Progenitor cell of endocrine pancreas (in vitro differentiated cells): ENCODE measurements at regions not wholly inside any gene's neighbourhood (a gene's known extent, or its start where the extent isn't known, plus 50 kb on each side); places are given as distances from the start of the nearest gene placed in this dataset.
"Not testable (repeated sequence)": the region's sequence is repeated elsewhere in the genome, so short reads cannot be mapped to it uniquely, and the experiment has no call there.

Experiments
- DNase-seq: peaks from one replicate; pipeline ENCODE4 v3.0.0; 2021; ENCODE audit warnings: low spot score; ENCODE audit not compliant: unreplicated experiment
- H3K27ac Mint-ChIP-seq: 2 replicates; pipeline ENCODE4 v1.8.0; 2021; ENCODE audit warnings: mild to moderate bottlenecking, moderate library complexity, mixed read lengths
- H3K27me3 Mint-ChIP-seq: 2 replicates; pipeline ENCODE4 v1.8.0; 2021; ENCODE audit warnings: mixed read lengths
- H3K36me3 Mint-ChIP-seq: 2 replicates; pipeline ENCODE4 v1.8.0; 2022; ENCODE audit warnings: mixed read lengths; ENCODE audit not compliant: insufficient read depth
- H3K4me1 Mint-ChIP-seq: 2 replicates; pipeline ENCODE4 v1.8.0; 2021; ENCODE audit warnings: low read depth, mixed read lengths
- H3K4me3 Mint-ChIP-seq: 2 replicates; pipeline ENCODE4 v1.8.0; 2021; ENCODE audit warnings: low read depth, mild to moderate bottlenecking, moderate library complexity, mixed read lengths
- H3K9me3 Mint-ChIP-seq: 2 replicates; pipeline ENCODE4 v1.8.0; 2021; ENCODE audit warnings: low read depth, mixed read lengths
- CTCF ChIP-seq: fragments of 200-600 bp; sonication (generic); IDR thresholded peaks from one replicate; pipeline ENCODE4 v1.5.0; 2021; ENCODE audit warnings: antibody characterized with exemption, mild to moderate bottlenecking; ENCODE audit not compliant: unreplicated experiment

GRCh38 chr4:100633269-100633668 lies 115.4 kb upstream of the EMCN start:
- H3K9me3 Mint-ChIP-seq: peaks cover 3% of the 10 kb centered on the region
- no peaks in the 10 kb centered on the region for H3K27me3 Mint-ChIP-seq
- H3K27ac Mint-ChIP-seq: no peak overlapping the region
- no peaks in the 10 kb centered on the region for H3K36me3 Mint-ChIP-seq
- DNase-seq: no peak
- peaks cover 5% of the 10 kb centered on the region for H3K4me1 Mint-ChIP-seq
- no peak overlapping the region for H3K4me3 Mint-ChIP-seq
- no peak for TF ChIP-seq CTCF

GRCh38 chr4:100632163-100632562 lies 114.3 kb upstream of the EMCN start:
- Mint-ChIP-seq H3K27ac (no peak overlapping the region), H3K36me3 (no peaks in the 10 kb centered on the region), H3K4me3 (no peak overlapping the region), H3K27me3 (no peaks in the 10 kb centered on the region), H3K4me1 (peaks cover 5% of the 10 kb centered on the region), H3K9me3 (no peaks in the 10 kb centered on the region)
- no peak for TF ChIP-seq CTCF
- DNase-seq: no peak

DNA sequence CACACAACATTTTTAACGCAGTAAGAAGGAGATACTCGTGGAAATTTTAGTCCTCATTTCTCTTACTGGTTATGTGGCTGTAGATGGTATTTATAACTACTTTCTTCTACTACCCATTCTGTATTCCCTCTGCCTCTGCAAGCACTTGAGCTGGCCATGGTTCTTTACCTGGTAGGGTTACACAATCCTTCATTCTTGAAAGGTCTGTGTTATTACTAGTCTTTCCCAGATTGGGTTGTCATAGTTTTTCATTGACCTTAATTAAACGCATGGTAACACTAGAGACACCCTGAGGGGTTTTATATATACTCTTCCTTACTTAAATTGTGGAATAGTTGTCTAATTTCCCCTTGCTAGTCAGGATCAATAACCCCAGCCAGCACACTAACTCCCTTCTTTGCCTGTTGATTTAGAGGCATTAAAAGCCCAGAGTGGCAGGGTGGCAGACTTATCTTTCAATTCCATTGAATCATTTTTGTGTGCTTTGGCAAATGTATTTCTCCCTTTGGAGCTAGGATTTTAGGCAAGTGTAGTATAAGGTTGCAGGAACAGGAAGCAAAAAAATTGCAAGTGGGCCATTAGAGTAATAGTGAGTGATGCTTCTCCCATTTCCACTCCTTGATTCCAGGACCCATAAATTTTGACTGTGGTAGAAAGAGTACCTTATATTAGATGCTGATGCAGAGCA lies 113.6 kb upstream of the EMCN start:
- H3K27me3 Mint-ChIP-seq: no peaks in the 10 kb centered on the region
- H3K27ac Mint-ChIP-seq: no peak overlapping the region
- H3K4me3 Mint-ChIP-seq: no peak overlapping the region
- no peak for DNase-seq
- TF ChIP-seq CTCF: no peak
- H3K4me1 Mint-ChIP-seq: peaks cover 5% of the 10 kb centered on the region
- no peaks in the 10 kb centered on the region for H3K9me3 Mint-ChIP-seq
- no peaks in the 10 kb centered on the region for H3K36me3 Mint-ChIP-seq

DNA sequence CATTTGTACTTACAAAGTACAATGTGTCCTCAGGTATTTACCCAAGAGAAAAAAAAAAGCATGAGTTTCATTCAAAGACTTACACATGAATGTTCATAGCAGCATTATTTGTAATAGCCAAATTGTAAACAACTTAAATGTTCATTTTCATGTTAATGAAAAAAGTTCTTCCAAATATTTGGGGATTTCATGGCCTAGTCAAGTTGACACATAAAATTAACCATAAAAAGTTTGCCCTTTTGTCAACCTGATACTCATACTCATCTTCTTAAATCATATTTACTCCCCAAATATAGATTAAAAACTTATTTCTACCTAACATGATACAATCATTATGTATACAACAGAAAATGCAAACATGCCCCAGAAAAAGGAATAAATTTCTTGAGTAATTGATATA lies 112.5 kb upstream of the EMCN start:
- H3K36me3 Mint-ChIP-seq: no peaks in the 10 kb centered on the region
- no peak for DNase-seq
- peaks cover 5% of the 10 kb centered on the region for H3K4me1 Mint-ChIP-seq
- no peak for TF ChIP-seq CTCF
- H3K4me3 Mint-ChIP-seq: no peak overlapping the region
- no peak overlapping the region for H3K27ac Mint-ChIP-seq
- H3K27me3 Mint-ChIP-seq: no peaks in the 10 kb centered on the region
- H3K9me3 Mint-ChIP-seq: peaks cover 7% of the 10 kb centered on the region

DNA sequence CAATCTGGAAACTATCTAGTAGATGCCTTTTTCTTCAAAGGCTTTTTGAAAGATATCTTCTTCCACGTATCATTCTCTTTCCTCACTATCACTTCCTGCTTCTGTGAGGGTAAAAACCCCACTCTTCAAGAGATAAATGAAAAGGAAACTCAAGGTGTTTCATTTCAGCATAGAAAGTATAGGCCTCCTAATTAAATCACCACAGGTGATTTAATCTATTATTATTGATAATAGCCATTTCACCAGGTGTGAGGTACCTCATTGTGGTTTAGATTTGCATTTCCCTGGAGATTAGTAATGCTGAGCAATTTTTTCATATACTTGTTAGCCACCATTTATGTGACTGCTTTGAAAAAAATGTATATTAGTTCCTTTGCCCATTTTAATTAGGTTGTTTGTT lies 92.0 kb upstream of the EMCN start:
- H3K9me3 Mint-ChIP-seq: no peaks in the 10 kb centered on the region
- H3K36me3 Mint-ChIP-seq: no peaks in the 10 kb centered on the region
- DNase-seq: no peak
- H3K27ac Mint-ChIP-seq: no peak overlapping the region
- H3K27me3 Mint-ChIP-seq: no peaks in the 10 kb centered on the region
- H3K4me3 Mint-ChIP-seq: no peak overlapping the region
- no peaks in the 10 kb centered on the region for H3K4me1 Mint-ChIP-seq
- no peak for TF ChIP-seq CTCF

GRCh38 chr4:100608651-100609050 lies 90.8 kb upstream of the EMCN start:
- not testable (repeated sequence) for H3K4me3 Mint-ChIP-seq, H3K9me3 Mint-ChIP-seq, DNase-seq, H3K36me3 Mint-ChIP-seq, H3K4me1 Mint-ChIP-seq, H3K27ac Mint-ChIP-seq, H3K27me3 Mint-ChIP-seq
